Hindlimb muscle (tissue), 1 donor: ENCODE measurements at regions not wholly inside any gene's neighbourhood (a gene's known extent, or its start where the extent isn't known, plus 50 kb on each side); places are given as distances from the start of the nearest gene placed in this dataset.
"Not testable (repeated sequence)": the region's sequence is repeated elsewhere in the genome, so short reads cannot be mapped to it uniquely, and the experiment has no call there.

Source experiments
- DNase-seq: peaks from one replicate; pipeline ENCODE4 v3.0.0-alpha.2; 2013

GRCh38 chr6:795046-795685 lies 102.2 kb upstream of the EXOC2 start:
- no peak for DNase-seq

DNA sequence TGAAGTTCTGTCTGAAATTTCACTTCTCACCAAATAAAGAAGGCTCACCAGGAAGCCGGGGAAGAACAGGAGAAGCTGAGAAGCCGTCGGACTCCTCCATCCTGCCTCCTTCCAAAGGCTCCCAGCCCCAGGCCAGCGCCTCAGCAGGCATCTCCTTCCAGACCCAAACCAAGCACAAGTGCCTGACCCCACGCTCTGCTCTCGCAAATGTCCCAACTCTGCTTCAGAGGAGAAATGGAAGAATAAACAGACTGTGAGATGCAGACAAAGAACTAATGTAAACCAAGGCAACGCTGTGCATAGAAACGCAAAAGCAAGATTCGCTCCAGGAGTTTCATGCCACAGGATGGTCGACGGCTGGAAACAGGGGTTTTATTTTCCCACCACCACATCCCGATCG lies 100.3 kb upstream of the EXOC2 start:
- no peak for DNase-seq

GRCh38 chr6:792662-793061 lies 99.7 kb upstream of the EXOC2 start:
- DNase-seq: no peak

GRCh38 chr6:788058-788457 lies 95.1 kb upstream of the EXOC2 start:
- no peak for DNase-seq

GRCh38 chr6:786946-787763 lies 94.2 kb upstream of the EXOC2 start:
- DNase-seq: no peak

DNA sequence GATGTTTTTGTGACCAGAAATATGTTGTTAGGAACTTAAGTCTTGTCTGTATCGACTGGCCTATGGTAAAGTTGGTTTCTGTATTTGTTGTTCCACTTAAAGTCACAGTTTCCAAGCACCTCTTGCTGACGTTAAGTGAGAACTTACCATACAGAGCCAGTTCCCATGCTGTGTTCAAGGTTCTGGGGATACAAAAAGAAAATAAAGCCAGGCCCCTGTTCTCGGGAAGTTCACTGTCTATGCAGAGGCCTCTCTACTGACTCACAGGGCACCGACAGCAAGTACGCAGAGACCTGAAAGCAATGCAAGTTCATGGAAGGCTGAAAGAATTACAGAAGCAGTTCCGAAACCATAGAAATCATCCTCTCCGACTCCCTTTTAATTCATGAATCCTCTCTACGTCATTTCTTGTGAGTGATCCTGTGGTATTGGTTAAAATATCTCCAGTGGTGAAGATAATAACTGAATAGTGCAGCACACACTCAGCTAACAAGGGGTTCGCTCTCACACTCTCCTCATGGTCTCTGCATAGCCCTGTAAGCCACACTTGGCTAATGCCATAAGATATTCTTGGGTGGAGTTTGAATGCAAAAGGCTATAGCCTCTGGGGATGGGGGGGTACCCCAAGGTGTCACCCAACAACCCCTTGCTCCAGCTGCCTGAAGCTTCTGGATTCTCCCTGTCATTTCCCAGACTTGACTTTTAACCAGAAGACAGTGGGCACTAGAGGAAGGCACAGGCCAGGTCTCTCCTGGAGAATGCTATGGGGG lies 91.2 kb upstream of the EXOC2 start:
- no peak for DNase-seq

DNA sequence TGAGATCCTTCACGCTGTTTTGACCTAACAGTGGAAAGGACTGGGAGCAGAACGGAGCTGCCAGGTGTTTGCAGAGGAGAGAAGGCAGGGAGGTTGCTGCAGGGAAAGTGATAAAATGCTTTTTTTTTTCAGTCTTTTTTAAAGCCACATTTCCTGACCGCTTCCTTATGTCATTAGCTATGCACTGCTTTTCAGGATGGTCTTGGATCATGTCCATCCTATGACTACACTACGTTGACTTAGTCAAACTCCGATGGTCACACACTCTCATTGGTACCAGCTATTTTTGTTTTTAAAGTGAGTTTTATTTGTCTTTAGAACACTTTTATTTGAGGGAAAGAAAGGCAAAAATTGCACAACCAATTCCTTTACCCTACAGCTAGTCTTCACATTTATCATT lies 89.2 kb upstream of the EXOC2 start:
- DNase-seq: no peak

DNA sequence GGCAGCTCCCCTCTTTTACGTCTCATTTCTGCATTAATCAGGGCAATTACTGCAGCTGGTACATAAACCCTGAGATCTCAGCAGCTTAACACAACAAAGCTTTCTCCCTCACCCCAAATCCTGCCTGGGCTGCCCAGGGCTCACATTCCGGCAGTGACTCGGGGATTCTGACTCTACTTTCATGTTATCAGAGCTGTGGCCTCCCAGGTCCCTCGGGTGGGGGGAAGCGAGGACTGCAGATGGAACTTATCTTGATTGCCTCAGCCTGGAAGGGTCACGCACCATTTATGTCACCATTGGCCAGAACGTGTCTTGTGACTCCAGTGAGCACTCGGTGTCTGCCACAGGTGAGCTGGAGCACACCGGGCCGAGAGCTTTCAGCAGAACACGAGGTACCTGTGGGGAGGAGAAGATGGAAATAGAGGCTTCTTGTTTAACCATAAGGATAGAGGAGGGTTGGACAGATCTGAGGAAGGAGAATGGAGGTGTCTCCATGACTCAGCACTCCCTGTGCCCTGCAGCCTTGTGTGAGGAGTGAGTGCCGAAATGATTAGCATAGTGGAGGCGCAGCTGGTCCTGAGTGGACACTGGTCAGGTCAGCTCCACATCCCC lies 88.5 kb upstream of the EXOC2 start:
- DNase-seq: no peak

- DNase-seq: no peak
Observed at GRCh38 chr6:780706-781105, 87.8 kb upstream of the EXOC2 start.

DNA sequence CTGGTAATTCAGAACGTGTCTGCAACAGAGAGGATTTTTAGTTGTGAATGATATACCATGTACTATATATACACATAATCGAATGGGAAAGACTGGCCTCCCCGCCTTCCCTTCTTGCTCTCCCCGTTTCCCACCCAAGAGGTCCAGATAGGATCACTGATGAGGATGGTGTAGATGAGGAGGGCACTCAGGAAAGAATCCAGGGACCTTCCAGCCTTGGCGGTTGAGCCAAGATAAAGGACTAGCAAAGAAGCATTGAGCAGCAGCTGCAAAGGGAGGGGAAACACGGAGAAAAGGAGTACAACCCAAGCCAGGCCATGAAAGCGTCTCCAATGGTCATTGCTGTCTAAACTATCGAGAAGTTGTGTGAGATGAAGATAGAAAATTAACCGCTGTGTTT lies 84.0 kb upstream of the EXOC2 start:
- no peak for DNase-seq

DNA sequence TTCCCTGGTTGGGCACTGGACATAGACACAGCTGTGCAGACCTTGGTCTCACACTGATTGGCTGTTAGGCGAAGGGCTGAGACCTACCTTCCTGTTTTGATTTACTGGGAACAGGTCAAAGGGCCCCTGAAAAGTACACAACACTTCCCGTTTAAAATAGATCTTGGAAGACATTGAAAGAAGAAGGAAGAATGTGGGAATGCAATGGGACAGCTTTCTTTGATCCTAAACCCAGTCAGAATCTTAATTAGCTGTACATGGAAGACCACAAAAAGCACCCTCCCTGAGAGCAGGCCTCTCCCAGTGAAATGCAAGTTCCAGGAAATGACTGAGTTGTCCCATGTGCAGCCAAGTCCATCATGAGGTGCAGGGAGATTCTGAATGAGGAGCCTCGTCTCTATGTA lies 83.6 kb upstream of the EXOC2 start:
- no peak for DNase-seq

GRCh38 chr6:775863-776262 lies 82.9 kb upstream of the EXOC2 start:
- DNase-seq: no peak

DNA sequence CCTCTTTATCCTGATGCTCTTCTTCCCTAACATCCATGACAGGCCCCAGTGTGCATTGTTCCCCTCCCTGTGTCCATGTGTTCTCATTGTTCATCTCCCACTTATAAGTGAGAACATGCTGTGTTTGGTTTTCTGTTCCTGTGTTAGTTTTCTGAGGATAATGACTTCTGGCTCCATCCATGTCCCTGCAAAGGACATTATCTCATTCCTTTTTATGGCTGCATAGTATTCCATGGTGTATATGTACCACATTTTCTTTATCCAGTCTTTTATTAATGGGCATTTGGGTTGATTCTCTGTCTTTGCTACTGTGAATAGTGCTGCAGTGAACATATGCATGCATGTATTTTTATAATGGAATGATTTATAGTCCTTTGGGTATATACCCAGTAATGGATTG lies 78.7 kb upstream of the EXOC2 start:
- DNase-seq: not testable (repeated sequence)

DNA sequence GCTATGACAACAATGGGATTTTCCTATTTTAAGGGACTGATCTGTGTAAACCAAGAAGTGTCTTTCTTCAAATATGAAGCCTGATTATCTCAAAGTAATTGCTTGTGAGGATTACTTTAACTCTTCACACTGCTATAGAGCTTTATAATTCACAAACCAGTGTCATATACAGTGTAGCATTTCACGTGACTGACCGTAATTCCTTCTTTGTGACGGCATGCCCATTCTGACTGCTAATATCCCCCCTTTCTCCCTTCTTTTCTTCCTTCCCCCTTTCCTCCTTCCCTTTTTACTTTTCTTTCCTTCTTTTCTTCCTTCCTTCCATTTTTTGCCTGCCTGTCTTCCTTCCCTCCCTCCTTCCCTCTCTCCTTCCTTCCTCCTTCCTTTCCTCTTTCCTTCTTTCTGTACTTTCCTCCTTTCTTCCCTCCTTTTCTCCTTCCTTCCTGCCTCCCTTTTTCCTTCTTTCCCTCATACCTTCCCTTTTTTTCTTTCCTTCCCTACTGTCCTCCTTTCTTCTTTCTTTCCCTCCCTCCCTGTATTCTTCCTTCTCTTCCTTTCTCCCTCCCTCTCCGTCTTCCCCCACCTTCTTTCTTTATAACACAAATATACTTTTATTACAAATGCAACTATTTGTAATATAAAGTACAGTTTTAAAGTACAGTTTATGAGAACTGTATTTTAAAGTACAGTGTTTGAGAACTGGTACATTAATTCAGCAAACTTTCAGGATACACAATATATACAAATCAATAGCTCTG lies 75.0 kb upstream of the EXOC2 start:
- no peak for DNase-seq

GRCh38 chr6:766625-767024 lies 73.7 kb upstream of the EXOC2 start:
- no peak for DNase-seq

DNA sequence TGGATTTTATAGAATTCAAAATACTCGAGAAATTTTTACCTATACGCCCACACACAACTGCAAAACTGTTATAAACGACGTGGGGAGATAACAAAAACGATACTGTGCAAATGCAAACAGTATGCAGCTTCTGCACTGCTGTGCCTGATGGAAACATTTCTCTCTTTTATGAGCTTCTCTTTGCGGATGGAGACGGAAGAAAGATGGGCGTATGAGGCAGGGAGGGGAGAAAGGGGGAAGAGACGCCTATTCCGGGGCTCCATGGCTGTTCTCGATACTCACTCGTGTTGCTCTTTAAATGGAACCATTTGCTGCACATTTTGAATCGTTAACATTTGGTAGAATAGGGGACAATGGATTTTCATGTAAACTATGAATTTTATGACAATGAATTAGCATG lies 69.1 kb upstream of the EXOC2 start:
- DNase-seq: no peak

DNA sequence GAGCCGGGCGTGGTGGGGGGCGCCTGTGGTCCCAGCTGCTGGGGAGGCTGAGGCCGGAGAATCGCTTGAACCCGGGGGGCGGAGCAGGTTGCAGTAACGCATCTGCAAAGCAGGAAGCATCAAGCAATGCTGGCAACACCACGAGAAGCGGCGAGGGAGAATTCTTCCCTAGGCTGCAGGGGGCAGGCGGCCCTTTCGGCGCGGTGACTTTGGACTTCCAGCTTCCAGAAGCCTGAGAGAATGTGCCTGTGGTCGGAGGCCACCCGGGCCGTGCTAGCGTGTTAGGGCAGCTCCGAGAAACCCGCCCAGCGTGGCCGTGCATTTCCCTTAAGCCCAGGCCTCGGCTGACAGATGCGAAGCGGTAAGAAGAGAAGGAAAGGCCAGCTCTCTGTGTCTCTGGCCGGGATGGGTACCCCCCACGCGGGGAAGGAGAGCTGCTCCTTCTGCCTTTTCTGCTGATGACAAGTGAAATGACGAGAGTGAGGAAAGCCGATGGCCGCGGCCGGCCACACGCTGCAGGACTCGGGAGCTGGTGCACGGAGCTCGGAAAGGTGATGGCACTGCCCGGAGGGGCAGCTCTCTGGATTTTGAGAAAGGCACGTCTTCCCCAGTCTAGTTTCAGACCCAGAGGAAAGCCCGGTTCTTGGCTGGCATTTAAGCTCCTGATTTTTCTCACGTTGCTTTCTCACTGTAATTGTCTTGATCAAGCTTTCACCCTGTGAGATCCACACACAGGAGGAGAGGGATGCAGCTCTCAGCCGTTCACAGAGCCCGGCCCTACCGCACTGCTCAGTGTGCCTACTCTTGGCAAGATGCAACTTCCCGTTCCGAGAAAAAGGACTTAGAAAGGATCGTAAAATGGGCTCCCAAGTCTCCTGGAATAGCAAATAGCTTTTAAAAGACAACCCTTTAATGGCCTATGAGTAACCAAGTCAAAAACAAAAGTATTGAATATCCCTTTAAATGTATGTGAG lies 68.3 kb upstream of the EXOC2 start:
- DNase-seq: no peak

DNA sequence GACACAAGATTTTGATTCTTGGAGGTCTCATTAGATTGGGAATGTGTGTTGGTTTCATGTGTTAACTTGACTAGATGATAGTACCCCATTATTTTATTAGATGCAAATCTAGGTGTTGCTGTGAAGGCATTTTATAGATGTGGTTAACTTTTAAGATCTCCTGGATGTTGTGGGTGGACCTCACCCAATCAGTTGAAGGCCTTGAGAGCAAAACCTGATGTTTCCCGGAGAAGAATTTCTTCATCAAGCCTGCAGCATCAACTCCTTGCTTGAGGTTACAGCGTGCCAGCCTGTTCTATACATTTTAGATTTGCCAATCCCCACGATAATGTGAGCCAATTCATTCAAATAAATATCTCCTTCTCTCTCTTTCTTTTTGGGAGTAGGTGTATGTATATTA lies 66.8 kb upstream of the EXOC2 start:
- no peak for DNase-seq

- no peak for DNase-seq
Observed at GRCh38 chr6:756224-756623, 63.3 kb upstream of the EXOC2 start.

- no peak for DNase-seq
Observed at GRCh38 chr6:754202-754601, 61.3 kb upstream of the EXOC2 start.

GRCh38 chr6:753486-753885 lies 60.5 kb upstream of the EXOC2 start:
- DNase-seq: no peak
